Effector CD8-positive, alpha-beta T cell (primary cell): ENCODE measurements at regions not wholly inside any gene's neighbourhood (a gene's known extent, or its start where the extent isn't known, plus 50 kb on each side); places are given as distances from the start of the nearest gene placed in this dataset.
"Not testable (repeated sequence)": the region's sequence is repeated elsewhere in the genome, so short reads cannot be mapped to it uniquely, and the experiment has no call there.

Experiments
- DNase-seq: peaks from one replicate; lab custom pipeline; 2025; lab: John Stamatoyannopoulos, UW

DNA sequence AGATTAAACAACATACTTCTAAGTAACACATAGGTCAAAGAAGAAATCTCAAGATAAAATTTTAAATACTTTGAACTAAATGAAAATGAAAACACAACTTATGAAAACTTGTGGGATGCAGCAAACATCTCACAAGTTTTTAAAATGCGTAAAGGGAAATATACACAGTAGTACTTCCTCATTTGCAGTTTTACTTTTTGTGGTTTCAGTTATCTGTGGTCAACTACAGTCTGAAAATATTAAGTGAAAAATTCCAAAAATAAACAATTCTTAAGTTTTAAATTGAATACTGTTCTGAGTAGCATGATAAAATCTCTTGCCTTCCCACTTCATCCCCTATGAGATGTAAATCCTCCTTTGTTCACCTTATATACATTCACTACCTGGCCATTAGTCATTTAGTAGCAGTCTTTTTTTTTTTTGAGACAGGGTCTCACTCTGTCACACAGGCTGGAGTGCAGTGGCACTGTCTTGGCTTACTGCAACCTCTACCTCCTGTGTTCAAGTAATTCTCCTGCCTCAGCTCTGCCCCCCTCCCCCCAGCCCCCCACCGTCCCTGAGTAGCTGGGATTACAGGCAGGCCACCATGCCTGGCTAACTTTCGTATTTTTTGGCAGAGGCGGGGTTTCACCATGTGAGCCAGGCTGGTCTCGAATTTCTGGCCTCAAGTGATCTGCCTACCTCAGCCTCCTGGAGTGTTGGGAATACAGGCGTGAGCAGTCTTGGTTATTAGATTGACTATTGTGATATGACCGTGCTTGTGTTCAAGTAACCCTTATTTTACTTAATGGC is 154.6 kb upstream of the AHI1 start:
- no peak for DNase-seq

DNA sequence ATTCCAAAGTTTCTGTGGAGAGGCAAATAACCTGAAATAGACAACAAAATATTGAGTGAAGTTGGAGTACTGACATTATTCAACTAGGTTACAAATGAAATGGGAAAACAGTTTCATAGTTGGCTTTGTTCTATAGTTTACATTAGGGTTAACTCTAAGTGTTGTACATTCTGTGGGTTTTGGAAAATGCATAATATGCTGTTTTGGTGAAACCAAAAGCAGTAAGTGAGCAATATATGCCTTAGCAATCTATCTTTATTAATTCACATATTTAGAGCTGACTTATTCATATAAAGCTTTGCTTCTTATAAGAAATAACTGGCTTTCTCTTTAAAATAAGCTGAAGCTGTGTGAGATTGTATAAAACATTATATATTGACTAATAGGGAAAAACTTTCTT is 157.5 kb upstream of the AHI1 start:
- DNase-seq, result no peak

DNA sequence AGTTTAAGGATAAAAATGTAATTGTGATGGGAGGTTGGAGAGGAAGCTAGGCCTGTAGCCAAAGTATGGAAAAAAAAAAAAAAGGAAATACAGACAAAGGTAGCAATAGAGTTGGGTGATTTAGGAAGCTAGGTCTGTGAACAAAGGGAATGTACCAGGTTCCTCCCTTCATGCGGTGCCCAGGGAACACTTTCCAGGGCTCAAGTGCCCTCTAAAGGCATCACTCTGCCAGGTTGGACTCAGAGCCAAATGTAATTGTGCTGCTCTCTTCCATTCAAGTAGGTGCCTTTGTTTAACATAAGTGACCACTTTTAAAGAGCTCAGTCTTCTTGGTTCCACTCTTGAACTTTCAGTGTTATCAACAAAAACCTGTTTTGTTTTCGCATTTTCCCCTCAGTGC is 159.7 kb upstream of the AHI1 start:
- no peak for DNase-seq

DNA sequence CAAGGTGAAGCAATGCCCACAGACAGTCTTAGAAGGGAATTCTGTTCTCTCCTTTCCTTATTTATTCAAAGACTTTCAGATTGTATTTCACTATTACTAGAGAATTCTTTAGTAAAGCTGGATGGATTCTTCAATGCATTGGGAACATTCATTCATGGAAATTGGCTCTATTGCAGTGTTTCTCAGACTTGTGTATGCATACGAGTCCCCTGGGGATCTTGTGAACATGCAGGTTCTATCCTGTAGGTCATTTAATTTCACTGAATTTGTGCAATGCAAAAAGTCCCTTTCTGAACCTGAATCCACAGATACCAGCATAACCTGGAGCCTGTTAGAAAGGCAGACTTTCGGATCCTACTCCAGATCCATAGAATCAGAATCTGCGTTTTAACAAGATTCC is 160.9 kb upstream of the AHI1 start:
- no peak for DNase-seq

DNA sequence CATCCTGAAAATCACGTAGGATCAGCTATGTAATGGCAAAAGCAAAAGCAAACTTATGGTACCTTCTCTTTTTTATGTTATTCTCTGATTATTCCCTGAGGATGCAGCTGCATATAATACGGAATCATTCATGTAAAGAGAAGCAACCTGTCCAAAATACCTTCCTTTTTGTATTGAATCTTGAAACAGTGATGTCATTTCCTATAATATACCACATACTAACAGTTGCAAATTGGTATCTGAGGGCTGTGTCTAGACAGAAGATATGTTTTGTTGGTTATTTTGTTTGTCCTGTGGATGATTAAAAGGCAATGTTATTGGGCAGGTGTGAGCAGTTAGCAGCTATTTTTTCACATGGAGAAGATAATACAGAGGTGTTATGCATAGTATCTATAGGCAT is 161.4 kb upstream of the AHI1 start:
- DNase-seq, result no peak

DNA sequence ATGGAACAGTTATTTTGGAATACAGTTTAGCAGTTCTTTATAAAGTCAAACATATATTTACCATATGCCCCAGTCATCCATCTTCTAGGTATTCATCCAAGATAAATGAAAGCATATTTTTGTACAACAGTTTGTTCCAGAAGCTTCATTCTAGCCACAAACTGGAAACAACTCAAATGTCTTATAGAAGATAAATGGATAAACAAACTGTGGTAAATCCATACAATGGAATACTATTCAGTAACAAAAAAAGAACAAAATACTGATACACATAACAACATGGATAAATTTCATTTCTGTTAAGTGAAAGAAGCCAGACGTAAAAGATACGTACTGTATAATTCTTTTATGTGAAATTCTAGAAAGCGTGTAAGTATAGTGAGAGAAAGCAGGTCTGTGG is 167.0 kb upstream of the AHI1 start:
- DNase-seq, result no peak

DNA sequence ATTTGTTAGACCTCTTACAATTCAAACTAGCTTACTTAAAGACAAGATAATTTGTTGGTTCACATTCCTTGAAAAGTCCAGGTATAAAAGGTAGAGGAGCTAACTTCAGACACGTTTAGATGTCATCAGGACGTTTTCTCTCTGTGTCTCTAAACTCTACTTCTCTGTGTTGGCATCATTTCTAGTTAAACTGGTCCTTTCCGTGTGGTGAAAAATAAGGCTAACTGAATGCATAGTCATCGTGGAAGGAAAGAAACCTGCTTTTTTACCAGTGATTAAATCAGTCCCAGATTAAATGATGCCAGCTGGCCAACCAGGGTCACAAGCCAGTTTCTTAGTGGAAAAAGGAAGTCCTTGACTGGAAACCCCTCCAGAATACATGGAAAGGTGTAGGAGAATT is 168.4 kb upstream of the AHI1 start:
- no peak for DNase-seq

DNA sequence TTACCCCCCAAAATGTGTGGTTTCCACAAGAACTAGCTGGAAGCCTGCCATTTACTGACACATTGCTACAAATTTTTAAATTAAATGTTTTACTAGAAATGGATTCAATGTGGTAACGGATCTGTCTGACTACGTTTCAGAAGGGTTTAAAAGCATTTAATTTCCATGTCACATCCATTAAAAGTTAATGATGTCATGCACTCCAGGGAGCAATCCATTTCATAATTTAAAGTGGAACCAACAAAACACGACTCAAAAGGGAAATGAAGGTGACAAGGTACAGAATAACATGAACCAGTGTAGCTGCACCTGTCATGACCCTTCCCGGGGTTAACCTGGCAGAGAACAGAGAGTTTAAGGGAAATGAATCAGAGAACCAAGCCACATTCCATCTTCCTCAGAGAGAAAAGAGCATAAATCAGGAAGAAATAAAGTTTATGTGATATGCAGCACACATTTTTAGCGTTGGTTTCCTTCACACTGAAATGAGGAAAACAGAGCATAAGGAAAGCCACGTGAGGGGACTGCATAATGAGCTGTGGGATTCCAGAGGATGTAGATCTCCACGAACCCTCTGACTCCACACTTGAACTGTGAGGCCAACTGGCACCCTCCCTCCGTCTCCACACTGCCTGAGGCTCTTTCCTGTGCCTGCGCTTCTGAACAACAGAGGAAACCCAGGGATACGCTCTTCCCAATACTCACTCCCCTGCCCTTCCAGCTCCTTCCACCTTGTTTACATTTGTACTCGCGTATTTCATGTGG is 170.3 kb upstream of the AHI1 start:
- no peak for DNase-seq

DNA sequence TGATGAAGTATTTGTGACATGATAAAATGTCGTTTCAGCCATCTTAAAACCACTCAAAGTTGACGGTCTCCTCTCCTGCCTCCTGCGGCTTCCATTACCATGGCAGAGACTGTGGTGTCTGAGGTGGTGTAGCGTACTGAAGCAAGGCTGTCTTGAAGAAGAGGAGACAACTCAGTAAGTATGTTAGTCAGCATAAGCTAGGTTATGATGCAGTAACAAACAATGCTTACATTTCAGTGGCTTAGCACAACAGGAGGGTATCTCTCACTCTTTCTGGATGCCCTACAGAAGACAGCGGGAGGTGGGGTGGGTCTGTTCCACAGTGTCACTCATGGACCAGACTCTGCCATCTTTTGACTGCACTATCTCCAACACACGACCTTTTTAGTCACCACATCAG is 174.7 kb upstream of the AHI1 start:
- no peak for DNase-seq

DNA sequence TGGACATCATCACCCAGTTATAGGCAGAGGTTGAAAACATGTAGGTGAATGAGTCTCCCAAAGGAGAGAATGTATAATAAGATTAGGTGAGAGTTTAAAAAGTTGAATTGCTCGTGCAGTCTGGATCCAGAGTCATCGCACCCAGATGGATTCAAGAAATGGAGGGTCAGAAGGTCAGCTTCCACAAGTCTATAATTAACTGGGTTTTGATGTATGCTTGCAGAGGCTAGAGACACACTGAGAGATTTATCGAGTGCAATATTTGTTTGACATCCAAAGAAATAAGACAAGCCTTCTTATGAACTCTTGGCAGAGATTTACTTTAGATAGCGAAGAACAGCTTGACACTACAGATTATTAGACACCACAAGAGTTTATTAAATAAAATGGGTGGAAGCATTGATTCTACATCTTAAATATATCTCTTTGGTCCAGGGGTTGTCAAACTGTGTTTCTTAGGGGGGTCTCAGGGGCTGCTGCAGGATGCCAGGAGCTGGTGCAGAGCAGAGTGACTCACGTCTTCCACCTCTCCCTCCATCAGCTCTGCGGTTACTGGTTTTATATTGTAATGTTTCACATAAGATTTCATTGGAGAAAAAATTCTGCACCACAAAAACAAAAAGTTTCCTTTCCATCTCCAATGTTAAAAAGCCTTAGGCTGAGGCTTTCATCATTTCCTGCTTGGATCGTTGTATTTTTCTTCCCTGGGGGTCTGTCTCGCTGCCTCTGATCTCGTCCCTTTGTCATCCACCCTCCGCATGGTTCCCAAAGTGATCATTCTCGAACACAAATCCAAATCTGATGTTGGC is 176.2 kb upstream of the AHI1 start:
- no peak for DNase-seq

DNA sequence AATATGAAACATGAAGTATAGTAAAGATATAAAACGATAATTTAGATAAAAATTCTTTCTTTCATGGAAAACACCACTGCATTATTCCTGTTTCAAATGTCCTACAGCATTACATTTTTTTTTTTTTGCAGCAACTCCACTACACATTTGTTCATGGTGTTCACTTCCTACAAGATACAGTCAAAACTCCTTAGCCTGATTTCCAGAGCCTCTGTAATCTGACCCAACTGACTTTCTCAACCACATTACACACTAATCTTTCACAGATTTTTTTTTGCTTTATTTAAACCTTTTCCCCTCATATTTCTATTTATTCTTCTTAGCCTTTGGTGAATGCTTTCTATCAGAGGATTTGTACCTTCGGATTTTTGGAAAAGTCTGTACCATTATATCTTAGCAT is 176.5 kb upstream of the PDE7B start:
- DNase-seq, result no peak

DNA sequence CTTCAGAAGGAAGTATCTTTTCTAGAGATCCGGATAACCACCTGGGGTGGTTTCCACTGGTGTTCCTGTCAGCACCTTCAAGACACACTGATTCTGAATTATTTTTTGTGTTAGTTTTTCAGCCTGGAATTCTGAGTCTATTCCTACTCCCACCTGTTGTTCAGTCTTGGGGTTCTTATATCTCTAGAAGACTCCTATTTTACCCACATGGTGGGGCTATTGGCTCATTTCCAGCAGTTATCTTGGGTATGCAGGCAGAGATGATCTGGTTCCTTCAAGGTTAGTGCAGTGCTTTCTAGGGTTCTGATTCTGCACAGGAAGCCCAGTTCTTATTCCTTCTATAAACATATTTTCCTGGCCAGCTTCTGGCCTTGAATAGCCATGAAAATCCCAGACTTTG is 175.6 kb upstream of the PDE7B start:
- DNase-seq, result peak; percentile 11

DNA sequence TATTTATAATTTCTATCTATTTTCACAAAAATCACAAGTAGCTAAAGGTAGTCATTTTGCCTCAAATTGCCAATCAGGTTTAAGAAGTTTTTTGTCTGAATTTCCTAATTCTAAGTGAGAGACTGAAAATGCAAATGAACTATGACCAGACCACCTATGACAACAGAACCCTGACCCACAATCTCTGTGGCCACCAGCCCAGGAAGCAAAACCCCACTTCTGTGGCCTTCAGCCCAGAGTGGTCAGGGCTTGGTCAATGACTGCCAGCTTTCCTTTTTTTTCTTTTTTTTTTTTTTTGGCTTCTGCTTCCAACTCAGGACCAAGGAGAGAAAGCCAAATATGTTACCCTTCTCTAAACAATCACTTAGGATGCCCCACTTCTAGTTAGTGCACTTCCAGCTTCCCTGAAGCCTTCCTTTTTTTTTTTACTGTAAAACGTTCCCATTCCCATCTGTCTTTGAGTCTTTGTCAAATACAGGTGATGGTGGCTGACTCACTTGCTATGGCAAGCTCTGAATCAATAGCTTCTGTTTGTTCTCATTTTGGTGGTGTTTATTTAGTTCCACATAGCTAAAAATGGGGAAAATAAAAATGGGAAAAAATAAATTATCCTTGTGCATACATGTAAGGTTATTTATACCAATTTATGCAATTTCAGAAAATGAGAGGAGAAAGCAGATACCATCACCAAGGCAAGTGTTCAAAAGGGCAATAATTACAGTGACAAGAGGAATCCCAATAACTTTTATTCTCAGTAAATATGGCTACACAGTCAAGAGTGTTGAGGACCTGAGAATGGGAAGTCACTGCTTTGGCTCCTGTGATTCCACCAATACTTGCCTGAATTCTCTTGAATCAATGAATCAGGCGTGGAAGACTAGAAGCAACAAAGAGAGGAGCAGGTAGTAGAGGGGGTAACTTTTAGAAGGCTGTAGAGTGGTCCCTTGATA is 170.3 kb upstream of the PDE7B start:
- DNase-seq, result no peak

DNA sequence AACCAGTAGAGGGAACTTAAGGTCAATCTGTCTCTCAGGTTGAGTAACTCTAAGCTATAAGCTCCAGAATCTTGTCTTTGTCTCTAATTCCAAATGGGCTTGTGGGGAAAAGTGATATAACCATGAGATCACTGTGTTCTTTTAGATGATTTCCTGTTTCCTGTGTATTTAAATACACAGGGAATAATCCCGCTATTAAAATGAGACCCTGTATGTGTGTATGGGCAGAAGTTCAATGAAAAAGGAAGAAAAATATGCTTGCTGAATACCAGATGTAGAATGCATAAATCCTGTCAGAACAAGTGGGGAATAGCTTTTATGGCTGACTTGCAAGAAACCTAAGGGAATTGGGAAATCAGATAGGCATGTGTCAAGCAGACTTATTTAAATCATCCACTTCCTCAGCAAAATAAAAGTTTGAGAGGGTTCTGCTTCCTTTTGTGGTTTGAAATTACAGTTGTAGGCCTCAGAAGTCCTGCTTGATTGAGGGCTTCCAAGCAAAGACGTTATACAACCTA is 164.7 kb upstream of the PDE7B start:
- no peak for DNase-seq

DNA sequence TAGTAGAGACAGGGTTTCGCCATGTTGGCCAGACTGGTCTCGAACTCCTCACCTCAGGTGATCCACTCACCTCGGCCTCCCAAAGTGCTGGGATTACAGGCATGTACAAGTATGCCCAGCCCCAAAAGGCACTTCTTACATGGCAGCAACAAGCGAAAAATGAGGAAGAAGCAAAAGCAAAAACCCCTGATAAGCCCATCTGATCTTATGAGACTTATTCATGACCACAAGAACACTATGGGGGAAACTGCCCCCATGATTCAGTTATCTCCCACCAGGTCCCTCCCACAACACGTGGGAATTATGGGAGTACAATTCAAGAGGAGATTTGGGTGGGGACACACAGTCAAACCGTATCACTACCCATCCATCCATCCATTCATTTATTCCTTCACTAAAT is 163.0 kb upstream of the PDE7B start:
- DNase-seq, result not testable (repeated sequence)

DNA sequence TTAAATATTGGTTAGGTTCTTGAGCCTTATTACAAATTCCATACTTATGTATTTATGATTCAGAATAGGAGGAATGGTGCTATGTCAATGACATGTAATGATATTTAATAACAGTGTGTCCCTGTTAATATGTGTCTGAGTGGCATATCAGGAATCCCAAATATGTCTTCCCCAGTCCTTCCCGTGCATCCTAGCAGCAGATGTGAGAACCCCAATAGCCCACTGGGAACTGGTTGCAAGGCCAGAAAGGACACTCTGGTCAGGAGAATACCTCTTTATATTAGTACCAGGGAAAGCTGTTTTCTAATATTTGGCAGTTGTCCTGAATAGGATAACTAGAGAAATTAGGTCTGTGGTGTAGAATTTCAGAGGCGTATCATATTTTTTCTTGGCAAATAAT is 159.1 kb upstream of the PDE7B start:
- no peak for DNase-seq

DNA sequence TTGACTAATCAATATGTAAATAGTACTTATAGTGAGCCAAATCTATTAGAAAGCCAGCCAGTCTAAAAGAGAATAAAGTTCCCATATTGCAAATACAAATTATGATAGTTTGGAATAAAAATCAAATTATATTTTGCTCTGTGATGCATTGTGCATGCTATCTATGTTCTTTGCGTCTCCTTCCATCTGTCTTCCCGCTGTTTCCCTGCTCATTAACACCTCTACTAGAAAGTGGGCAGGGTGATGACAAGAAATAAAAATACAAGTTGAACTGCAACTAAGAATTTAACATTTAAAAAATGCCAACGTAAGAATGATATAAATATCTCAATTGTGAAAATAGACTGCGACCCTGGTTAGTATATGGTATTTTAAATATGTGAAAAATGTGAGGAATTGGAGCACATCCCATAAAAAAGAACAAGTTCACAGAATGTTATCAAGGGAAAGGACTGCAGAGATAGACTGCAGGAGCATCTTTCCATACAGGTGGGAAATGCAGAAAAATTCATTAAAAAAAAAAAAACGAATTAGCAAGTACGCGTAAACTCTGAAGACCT is 157.6 kb upstream of the PDE7B start:
- DNase-seq, result no peak

DNA sequence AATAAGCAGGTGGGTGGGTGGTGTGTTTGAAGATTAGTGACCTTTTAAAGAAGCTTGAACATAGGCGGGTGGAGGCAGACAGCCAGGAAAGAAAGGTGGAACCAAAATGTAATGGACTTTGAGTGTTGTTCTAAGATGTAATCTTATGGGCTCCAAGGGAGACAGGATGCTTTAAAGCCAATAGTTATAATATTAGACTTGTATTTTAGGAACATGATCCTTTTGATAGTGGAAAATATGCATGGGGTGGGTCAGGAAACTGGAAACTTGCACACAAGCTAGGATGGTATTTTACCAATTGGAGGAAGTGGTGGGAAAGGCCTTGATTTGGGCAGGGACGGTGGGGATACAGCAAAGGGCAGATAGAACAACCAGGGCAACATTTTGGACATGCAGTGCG is 151.8 kb upstream of the PDE7B start:
- DNase-seq, result no peak

DNA sequence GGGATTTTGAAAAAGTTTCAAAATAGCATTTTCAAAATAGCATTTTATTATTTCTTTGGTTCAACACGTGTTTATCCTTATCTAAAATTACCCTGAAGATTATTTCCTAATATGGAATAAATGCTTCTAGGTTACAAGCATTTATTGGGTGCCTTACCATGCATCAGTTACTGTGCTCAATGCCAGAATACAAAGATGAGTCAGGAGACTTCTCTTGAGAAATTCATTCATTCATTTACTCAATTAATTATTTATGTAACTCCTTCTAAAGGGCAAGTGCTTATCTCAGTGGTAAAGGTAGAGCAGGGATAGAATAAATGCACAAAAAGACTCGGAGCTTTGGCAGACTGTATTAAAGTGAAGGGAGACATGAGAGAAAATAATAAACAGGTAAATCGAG is 150.1 kb upstream of the PDE7B start:
- DNase-seq, result no peak

DNA sequence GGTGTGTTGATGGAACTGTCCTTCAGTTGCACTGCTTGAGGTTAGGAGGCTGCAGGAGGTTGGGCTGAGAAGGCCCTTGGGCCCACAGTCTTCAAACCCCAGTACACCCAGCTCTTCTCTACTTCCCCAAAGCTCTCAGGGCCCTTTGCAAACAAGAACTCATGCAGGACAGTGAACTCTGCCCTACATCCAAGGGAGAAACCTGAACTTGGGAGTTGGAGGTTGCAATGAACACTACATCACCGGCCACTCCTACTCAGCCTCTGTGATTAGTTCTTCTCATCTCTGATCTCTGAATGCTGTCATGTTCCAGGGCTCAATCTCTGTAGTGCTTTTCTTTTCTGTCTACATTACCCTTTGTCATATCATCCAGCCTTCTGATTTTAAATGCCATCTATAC is 148.5 kb upstream of the PDE7B start:
- no peak for DNase-seq

DNA sequence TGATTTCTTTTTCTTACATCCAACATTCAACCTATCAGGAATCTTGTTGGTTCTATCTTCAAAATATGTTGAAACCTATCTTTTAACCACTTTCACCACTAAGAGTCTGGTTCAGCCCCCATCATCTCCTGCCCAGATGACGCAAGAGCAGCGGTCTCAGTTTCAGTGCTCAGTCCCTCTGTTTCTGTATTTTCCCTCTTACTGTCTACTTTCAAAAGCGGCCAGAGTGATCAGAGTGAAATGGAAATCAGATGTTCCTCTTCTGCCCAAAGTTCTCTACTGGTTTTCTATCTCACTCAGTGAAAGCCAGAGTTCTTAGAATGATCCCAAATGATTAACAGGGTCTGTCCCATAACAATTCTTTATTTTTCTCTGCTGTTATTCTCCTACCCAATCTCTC is 147.9 kb upstream of the PDE7B start:
- DNase-seq, result no peak
